ENCODE measurements at regions not wholly inside any gene's neighbourhood (a gene's known extent, or its start where the extent isn't known, plus 50 kb on each side); places are given as distances from the start of the nearest gene placed in this dataset.

- TF ChIP-seq ZNF639 (tag by site-specific recombination; IDR thresholded peaks at IDR 0.05) (0 out of 2 replicates have a peak, but pooled peaks have one; percentile 50), ZNF600 (tag by site-specific recombination; IDR thresholded peaks at IDR 0.05) (no peak), ZFP37 (tag by site-specific recombination; IDR thresholded peaks at IDR 0.05) (0 out of 2 replicates have a peak, but pooled peaks have one; percentile 53), SP7 (tag by site-specific recombination; IDR thresholded peaks at IDR 0.05) (peak; percentile 99), ZNF514 (tag by site-specific recombination; IDR thresholded peaks at IDR 0.05) (no peak), ZNF837 (tag by site-specific recombination; IDR thresholded peaks at IDR 0.05) (no peak), ZNF596 (tag by site-specific recombination; IDR thresholded peaks at IDR 0.05) (no peak), ZNF623 (tag by site-specific recombination; IDR thresholded peaks at IDR 0.05) (no peak), PRDM1 (tag by site-specific recombination; IDR thresholded peaks at IDR 0.05) (no peak), YY2 (tag by site-specific recombination; IDR thresholded peaks at IDR 0.05) (no peak), ZNF792 (tag by site-specific recombination; IDR thresholded peaks at IDR 0.05) (no peak), ZNF510 (tag by site-specific recombination; IDR thresholded peaks at IDR 0.05; ENCODE audit: insufficient replicate concordance) (no peak), ZNF391 (tag by site-specific recombination; IDR thresholded peaks at IDR 0.05; ENCODE audit: borderline replicate concordance, low read depth) (peak; percentile 42; the same call in 1 of the 2 replicates), ZNF133 (tag by site-specific recombination; IDR thresholded peaks at IDR 0.05) (no peak), ZBTB10 (tag by site-specific recombination; IDR thresholded peaks at IDR 0.05) (no peak), ZNF747 (tag by site-specific recombination; IDR thresholded peaks at IDR 0.05) (no peak), ZNF175 (tag by site-specific recombination; IDR thresholded peaks at IDR 0.05) (no peak), ZNF501 (tag by site-specific recombination; IDR thresholded peaks at IDR 0.05) (no peak), ZNF292 (tag by site-specific recombination; IDR thresholded peaks at IDR 0.05; ENCODE audit: borderline replicate concordance, low read depth) (no peak), ZNF404 (tag by site-specific recombination; IDR thresholded peaks at IDR 0.05) (no peak), ZNF140 (tag by site-specific recombination; IDR thresholded peaks at IDR 0.05) (no peak), SCRT2 (tag by site-specific recombination; IDR thresholded peaks at IDR 0.05) (no peak), ZNF24 (tag by site-specific recombination; IDR thresholded peaks at IDR 0.05) (no peak), ZNF114 (tag by site-specific recombination; IDR thresholded peaks at IDR 0.05) (no peak), ZNF394 (tag by site-specific recombination; IDR thresholded peaks at IDR 0.05; ENCODE audit: borderline replicate concordance) (peak; percentile 52; the same call in 1 of the 2 replicates), ZNF701 (tag by site-specific recombination; IDR thresholded peaks at IDR 0.05) (no peak), ZNF184 (tag by site-specific recombination; IDR thresholded peaks at IDR 0.05) (peak; percentile 64; the same call in 1 of the 2 replicates), ZNF335 (tag by site-specific recombination; conservative IDR thresholded peaks at IDR 0.05) (0 out of 2 replicates have a peak, but pooled peaks have one; percentile 16), ZNF473 (tag by site-specific recombination; IDR thresholded peaks at IDR 0.05) (no peak), SETDB1 (IDR thresholded peaks at IDR 0.05; ENCODE audit: insufficient read length, low read length) (no peak), ZNF558 (tag by site-specific recombination; IDR thresholded peaks at IDR 0.05) (no peak)
- TF ChIP-seq, protein P1, sequence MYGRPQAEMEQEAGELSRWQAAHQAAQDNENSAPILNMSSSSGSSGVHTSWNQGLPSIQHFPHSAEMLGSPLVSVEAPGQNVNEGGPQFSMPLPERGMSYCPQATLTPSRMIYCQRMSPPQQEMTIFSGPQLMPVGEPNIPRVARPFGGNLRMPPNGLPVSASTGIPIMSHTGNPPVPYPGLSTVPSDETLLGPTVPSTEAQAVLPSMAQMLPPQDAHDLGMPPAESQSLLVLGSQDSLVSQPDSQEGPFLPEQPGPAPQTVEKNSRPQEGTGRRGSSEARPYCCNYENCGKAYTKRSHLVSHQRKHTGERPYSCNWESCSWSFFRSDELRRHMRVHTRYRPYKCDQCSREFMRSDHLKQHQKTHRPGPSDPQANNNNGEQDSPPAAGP (tag by site-specific recombination; IDR thresholded peaks at IDR 0.05) = peak; percentile 85
- TF ChIP-seq, protein P2, sequence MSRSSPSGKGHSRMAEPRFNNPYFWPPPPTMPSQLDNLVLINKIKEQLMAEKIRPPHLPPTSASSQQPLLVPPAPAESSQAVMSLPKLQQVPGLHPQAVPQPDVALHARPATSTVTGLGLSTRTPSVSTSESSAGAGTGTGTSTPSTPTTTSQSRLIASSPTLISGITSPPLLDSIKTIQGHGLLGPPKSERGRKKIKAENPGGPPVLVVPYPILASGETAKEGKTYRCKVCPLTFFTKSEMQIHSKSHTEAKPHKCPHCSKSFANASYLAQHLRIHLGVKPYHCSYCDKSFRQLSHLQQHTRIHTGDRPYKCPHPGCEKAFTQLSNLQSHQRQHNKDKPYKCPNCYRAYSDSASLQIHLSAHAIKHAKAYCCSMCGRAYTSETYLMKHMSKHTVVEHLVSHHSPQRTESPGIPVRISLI (tag by site-specific recombination; IDR thresholded peaks at IDR 0.05) = no peak
- TF ChIP-seq, protein P3, sequence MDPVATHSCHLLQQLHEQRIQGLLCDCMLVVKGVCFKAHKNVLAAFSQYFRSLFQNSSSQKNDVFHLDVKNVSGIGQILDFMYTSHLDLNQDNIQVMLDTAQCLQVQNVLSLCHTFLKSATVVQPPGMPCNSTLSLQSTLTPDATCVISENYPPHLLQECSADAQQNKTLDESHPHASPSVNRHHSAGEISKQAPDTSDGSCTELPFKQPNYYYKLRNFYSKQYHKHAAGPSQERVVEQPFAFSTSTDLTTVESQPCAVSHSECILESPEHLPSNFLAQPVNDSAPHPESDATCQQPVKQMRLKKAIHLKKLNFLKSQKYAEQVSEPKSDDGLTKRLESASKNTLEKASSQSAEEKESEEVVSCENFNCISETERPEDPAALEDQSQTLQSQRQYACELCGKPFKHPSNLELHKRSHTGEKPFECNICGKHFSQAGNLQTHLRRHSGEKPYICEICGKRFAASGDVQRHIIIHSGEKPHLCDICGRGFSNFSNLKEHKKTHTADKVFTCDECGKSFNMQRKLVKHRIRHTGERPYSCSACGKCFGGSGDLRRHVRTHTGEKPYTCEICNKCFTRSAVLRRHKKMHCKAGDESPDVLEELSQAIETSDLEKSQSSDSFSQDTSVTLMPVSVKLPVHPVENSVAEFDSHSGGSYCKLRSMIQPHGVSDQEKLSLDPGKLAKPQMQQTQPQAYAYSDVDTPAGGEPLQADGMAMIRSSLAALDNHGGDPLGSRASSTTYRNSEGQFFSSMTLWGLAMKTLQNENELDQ (tag by site-specific recombination; IDR thresholded peaks at IDR 0.05; ENCODE audit: low read depth) = no peak
Measured at GRCh38 chr17:13204607-13205237, 186.9 kb upstream of the ELAC2 start (continued).
